HS-5 (cell line): ENCODE measurements at regions not wholly inside any gene's neighbourhood (a gene's known extent, or its start where the extent isn't known, plus 50 kb on each side); places are given as distances from the start of the nearest gene placed in this dataset.
"Not testable (repeated sequence)": the region's sequence is repeated elsewhere in the genome, so short reads cannot be mapped to it uniquely, and the experiment has no call there.

ENCODE experiments used
- DNase-seq: peaks from one replicate; pipeline ENCODE4 v3.0.0-alpha.2; 2012; ENCODE audit warnings: low read depth

DNA sequence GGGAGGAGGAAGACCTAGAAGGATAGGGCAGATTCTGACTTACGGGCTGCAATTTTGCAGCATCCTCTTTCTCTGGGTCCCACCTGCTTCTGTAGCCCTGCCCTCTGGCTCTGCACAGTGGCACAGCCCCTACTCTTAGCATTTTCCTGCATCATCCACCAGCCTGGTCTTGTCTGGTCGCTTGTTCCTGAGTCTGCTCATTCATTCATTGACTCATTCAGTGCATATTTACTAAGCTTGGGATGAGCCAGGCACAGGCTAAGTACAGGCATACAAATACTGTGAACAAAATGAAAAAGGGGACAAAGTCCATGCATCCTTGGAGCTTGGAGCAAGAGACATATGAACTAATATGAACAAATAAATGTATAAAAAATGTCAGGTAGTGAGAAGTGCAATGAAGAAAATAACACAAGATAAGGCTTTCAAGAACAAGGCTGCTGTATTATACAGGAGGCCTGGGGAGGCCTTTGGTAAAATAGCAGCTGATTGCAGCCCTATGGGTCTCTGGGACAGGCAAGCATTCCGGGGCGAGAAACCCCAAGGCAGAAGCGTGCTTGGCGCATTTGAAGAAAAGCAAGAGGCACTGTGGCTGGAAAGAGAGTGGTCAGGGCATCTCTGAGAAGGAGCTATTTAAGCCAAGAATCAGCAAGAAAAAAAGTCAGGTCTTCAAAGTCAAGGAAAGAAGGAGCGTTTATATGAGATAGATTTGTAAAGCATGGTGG is 108.0 kb upstream of the ALX4 start:
- no peak for DNase-seq

DNA sequence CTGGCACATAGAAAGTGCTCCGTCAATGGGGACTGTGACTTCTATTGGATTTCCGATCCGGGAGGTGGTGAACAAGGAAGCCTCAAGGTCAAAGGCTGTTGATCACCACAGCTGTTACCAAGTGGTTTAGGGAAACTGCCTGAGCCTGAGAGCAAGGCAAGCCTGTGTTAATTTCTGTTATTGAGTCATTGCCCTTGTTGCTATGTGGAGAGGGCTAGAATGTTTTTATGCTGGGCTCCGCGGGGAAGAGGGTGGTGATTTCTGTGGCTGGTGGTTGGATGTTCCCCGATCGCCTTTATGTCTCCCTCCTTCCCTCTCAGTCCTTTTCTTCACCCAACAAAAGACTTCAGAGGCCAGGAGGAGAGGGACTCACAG is 108.5 kb upstream of the ALX4 start:
- no peak for DNase-seq

DNA sequence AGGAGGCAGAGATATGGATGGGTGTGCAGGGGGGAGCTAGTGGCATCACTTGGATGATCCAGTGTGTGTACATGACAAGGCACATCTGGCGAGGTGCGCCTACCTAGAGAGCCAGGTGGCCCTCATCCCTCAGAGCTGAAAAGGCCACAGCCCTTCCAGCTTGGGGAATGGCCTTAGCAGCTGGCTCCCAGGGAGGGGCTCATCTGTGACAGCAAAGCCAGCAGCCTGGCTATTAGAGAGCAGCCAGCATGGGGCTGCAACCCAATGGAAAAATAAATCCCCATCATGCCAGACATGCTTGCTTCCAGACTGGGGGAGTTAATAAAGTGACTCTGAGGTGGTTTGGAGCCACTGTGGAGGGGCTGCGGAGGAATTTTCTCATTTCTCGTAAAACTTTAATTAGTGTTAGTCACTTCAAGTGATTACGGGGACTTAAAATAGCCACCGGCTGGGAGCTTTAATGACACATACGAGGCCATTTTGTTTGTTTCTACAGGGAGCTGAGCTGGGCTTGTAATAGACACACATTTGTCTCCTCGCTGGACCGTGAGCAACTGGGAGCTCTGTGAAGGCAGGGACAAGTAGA is 111.2 kb upstream of the ALX4 start:
- no peak for DNase-seq

DNA sequence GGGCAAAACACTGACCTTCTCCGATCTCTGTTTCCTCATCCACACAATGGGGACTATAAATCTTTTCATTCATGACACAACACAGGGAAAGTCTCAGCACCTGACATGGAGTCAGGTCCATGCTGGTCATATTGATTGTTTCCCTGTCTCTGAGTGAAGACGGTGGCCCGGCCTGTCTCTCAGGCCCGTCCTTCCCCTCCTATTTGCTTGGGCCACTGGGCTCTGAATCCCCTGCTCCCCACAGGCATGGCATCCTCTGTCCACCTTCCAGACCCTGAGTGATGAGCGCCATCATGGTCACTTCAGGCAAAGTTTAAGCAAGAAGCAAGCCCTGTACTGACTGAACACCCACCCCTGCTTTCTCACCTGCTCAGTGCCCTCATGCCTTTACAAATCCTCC is 113.3 kb upstream of the ALX4 start:
- DNase-seq, result no peak

DNA sequence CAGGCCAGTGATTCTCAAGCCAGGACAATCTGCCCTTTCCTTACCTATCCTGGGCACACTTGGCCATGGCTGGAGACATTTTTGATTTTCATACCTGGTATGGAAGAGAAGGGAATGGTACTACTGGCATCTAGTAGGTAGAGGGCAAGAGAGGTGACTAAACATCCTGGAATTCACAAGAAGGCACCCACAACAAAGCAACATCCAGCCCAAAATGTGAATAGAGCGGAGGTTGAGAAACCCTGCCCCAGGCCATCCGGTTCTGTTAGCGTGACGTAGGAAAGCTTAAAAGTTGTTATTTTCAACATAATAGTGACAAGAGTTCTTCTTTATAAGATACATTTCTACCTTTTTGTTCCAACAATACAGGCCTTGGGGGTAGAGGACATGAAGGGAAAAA is 114.9 kb upstream of the ALX4 start:
- DNase-seq, result no peak

DNA sequence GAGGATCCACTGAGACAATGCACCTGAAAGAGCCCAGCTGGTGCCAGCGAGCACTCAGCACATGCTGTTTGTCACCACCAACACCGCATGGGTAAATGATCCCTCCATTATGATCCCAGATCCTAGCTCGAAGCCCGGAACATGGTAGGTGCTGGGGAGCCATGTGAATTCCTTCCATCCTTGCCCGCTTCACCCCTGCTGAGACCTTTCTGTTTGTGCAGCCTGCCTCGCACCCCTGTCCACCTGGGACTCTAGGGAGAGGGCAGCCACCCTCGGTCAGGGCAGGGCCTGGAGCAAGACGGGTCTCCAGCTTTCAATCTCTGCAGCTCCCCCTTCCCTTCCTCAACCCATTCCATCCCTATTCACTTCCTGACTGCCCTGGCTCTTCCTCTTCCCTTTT is 116.2 kb upstream of the ALX4 start:
- no peak for DNase-seq

DNA sequence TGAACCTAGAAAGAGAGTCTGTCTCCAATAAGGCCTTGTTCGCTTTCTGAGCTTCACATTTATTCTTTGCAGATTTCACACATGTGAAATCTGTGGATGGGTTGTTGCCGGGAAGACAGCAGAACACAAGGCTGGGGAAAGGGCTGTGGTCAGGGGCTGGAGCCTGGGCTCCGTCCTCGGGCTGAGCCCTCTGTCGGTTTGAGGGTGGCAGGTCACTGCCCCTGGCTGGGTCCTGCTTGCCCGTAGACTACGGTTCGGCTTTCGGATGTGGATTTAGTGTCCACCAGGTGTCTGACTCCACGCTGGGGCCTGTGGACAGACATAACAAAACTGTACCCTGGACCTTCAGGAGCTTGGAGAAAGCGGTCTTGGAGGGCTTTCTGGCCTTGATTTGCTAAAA is 117.0 kb upstream of the ALX4 start:
- no peak for DNase-seq

DNA sequence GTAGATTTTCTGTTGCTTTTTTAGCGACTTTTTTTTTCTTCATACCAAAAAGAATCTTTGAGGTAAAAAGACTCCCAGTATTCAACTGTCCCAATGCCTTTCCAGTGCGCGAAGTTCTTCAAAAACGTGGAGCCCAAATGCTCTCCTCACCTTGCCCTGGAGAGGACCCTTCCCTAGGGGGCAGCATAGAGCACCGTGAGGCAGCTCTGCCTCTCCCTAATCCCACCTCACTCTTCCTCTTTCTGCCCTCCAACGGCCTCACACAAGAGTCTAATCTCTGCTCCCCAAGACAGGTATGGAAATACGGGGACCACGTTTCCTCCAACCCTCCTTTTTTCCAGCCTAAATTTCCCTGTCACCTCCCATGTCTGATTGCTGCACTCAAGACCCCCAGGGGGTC is 117.5 kb upstream of the ALX4 start:
- DNase-seq, result no peak

DNA sequence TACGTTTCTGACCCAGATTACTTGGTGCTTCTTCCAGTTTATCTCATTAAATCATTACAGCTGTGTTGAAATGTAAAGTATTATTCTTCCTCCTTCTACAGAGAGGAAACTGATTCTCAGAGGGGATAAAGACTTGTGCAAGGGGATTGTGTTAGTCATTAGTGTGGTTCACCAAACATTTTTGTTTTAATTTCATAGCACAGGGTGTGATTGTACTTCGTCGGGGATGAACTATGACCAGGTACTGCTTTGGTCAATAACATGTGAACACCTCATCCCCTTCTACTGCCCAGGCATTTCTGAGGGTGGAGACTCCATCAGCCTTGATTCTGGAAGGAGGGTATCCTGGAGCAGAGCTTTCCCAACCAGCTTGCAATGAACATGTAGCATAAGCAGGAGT is 120.2 kb upstream of the ALX4 start:
- DNase-seq, result no peak

DNA sequence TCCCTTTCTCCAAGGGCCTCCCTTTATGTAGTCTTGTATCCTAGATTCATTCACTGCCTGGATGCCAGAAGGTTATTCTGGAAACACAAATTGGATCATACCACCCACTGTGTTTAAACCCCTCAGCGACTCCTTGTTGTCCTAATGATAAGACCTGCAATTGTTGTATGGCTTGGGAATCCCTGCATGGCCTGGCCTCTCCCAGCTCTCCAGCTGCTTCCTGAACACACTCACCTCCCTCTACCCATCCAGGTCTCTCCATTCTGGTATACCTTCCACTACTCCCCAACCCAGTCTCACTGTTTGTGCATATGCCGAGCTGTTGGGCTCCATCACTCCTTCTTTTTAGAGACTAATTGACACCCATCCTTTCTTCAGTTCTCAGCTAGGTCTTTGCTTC is 124.3 kb upstream of the ALX4 start:
- DNase-seq, result no peak

DNA sequence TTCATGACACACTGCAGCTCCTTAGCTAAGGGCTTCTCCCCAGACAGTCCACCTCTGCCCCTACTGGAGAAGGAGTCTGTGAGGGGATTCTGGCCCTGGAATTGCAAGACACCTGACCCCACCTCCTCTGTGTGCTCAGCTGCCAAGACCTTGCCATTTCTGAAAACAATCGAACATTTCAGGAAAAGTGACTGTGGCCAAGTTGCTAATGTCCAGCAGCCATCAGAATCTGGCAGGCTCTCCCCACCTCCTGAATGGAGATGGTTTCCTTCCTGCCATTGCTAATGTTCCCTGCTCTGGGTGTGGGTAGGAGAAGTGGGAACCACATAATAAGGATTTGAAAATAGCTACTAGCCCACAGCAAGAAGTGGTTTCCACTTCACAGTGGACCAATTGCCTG is 127.2 kb upstream of the ALX4 start:
- no peak for DNase-seq

DNA sequence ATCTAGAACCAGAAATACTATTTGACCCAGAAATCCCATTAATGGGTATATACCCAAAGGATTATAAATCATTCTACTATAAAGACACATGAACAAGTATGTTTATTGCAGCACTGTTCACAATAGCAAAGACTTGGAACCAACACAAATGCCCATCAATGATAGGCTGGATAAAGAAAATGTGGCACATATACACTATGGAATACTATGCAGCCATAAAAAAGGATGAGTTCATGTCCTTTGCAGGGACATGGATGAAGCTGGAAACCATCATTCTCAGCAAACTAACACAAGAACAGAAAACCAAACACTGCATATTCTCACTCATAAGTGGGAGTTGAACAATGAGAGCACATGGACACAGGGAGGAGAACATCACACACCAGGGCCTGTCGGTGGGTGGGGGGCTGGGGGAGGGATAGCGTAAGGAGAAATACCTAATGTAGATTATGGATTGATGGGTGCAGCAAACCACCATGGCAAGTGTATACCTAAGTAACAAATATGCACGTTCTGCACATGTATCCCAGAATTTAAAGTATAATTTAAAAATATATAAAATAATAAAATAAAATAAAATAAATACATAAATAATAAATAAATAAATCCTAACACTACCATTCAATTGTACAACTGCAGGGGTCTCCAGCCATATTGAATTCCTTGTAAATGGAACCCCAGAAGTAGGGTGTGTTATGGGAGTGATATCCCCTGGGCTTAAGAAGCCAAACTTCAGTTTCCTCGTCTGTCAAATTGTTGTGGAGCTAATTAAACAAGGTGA is 122.4 kb upstream of the CD82 start:
- DNase-seq, result not testable (repeated sequence)

DNA sequence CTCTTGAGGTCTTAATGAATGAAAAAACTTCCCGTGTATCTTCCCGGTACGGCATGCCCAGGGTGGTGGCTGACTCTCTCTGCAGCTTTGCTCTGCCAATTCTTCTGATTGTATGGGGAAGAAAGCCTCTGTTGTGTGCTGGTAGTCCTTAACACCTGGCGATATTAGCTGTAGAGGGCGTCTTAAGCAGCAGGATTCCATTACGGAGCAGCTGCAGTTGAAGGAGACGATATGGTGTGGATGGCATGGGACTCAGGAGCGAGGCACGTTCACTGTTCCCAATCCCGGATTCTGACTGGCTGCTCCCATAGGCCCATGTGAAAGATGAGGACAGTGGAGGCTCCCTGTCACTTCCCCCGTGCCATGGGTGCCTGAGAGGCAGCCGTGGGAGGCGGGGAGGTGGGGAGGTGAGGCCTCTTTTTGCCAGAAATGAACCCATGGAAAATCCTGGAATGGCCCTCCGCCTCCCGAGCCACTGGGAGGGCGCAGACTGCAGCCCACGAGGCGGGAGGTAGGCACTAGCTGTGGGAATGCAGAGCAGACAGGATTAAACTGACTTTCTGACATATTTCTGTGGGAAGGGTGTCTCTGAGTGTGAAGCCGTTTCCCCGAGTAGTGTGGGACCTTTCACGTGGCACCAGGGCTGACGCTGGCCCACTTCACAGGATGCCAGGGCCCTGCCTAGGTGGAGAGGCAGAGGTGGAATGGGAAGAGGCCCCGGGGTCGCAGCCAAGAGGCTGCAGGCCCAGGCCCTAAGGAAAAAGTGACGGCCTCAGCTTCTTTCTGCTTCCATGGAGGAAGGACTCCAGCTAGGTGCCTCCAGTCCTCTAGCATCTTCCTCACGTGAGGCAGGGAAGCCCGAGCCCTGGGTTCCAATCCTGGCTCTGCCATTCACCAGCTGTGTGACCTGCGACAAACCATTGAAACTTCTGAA is 121.4 kb upstream of the CD82 start:
- DNase-seq, result no peak

DNA sequence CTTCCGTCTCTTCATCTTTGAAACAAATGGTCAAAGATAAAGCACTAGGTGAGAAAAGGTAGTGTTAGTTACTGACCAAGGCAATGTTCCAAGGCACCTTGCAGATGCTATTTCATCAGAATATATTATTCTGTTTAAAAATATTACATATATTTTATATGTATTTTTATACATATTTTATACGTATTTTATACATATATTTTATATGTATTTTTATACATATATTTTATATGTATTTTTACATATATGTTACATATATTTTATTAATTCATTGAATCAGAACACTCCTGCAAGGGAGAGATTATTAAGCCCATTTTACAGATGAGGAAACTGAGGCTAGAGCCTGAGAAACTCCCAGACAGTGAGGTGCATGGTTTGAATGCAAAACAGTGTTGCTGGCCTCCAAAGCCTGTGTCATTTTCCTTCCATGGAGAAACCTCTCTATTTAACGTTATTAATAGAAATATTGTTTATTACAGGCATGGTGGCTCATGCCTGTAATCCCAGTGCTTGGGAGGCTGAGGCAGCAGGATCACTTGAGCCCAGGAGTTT is 120.6 kb upstream of the CD82 start:
- no peak for DNase-seq

DNA sequence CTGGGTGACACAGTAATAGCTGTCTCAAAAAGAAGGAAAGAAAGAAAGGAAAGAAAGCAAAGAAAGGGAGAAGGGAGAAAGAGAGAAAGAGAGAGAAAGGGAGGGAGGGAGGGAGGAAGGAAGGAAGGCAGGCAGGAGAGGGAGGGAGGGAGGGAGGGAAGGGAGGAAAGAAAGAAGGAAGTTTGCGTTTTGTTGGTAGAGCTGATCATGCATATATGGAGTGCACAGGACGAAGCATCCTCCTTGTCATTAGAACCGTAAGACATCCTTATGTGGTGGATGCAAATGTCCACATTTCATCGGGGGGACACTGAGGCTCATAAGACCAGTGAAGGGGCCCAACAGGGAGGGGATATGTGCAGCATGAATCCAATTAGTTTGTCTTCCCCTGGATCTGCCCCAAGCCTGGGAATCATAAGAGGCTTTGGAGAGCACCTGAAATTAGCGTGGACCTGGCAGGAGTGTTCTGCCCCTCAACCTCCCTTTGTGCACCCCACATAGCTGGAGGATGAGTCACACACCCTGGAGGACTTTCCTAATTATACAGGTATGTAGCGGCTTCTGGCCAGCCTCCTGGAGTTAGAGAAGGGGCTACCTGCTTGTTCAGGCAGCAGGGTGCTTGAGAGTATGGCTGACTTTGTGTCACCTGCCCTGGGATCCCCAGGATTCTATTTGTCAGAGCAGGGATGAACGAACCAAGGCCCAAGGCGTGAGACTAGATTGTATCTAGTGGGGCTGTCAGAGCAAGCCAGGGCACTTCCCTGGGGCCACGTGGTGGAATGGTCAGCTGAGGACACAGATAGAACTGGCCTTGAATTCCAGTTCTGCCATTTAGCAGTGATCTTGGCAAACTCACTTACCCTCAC is 119.7 kb upstream of the CD82 start:
- DNase-seq, result no peak

DNA sequence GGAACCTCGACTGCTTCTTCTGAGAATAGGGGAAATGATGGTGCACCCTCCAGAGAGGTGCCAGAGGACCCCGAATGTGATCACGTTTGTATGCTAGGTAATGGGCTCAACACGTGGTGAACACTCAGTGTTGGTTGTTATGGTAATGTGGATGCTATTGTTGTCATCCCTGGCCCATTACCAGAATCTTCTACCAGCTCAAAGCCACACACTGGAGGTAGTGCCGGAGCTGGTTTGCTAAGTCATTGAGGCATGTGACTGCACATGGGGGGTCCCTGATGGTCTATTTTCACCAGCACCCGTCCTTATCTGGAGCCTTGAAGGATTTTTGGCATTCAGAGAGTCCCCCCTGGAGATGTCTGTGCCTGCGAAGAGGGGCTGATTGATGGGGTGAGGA is 119.1 kb upstream of the CD82 start:
- DNase-seq, result no peak

DNA sequence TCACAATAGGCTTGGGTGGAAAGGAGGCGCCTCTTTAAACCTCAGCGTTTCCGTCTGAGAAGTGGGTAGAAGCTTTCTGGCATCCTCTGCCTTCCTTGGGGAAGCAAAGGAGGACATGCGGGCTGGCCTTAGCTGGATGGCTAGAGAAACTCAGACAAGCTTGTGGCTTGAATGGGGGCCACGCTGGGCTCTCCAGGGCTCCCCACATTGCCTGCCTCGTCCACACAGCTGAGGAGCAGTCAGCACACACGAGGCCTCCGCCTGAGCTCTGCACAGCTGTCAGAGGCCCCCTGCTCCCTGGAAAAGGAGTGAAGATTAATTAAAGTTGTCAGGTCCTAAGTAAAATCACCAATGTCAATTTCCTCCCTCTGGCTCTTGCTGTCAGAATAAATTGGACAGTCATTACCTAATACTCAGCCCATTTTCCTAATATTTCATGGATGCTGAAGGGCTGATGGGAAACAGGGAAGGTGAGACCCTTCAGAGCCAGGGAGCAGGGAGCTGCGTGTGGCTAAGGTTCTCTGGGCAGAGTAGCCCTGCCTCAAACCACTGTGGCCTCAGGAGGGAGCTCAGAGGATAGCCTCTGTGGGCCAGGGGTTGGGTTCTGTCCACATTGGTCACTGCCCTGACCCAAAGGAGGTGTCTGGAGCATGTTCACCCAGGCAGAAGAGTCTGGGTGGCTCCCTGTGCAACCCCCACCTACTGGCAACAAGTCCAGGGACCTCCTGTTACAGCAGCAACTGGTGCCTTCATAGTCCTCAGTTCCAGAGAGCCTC is 118.3 kb upstream of the CD82 start:
- no peak for DNase-seq

DNA sequence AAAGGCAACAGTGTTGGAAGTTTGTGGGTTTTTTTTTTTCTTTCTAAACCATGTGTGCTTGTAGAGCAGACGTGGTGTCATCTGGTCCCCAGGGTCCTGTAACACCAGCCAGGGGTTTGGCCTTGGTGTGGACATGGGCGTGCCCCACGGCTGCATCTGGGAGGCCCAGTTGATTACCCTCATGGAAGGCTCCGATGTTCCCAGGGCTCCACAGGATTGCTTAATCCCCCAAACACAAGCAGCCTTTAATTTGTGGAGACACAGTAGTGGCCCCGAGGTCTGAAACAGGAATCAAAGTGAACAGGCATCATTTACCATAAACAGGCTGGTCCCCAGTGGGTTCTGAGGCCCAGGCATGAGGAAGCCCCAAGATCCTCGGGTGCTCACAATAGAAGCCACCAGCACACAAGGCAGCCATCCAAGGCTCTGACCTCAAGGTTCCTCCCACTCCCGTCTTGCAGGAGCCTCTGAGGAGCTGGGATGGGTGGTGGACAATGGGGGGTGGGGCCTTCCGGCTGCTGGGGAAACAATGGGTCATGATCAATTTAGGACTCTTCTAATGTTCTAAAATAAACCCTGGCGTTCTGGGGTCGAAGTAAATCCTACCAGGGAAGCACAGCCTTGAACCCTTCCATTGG is 115.0 kb upstream of the CD82 start:
- DNase-seq, result no peak

DNA sequence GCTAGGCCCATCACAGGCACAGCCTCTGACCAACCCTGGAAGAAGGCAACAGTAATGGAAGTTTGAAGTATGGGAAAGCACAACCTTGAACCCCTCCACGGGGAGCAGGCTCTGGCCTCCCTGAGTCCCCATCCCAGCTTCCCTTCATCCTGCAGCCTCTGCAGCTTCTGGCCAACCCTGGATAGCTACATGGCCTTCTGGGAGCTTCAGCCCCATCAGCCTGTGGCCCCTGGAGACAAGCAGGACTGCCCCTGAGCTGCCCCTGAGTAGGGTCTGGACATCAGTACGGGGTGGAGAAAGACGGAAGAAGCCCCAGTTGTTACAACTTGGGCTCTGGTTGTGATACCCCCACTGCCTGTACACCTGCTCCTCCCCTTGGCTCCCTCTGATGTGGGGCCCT is 113.8 kb upstream of the CD82 start:
- DNase-seq, result no peak
